Renal pelvis (tissue), 1 donor: ENCODE measurements at regions not wholly inside any gene's neighbourhood (a gene's known extent, or its start where the extent isn't known, plus 50 kb on each side); places are given as distances from the start of the nearest gene placed in this dataset.
"Not testable (repeated sequence)": the region's sequence is repeated elsewhere in the genome, so short reads cannot be mapped to it uniquely, and the experiment has no call there.

Experiments
- DNase-seq: peaks from one replicate; pipeline ENCODE4 v3.0.0-alpha.2; 2013

- no peak for DNase-seq
Measured at GRCh38 chr12:18849080-18849479, 111.2 kb downstream of the CAPZA3 start.

- DNase-seq: no peak
Measured at GRCh38 chr12:18849761-18850160, 111.8 kb downstream of the CAPZA3 start.

- DNase-seq: no peak
Measured at GRCh38 chr12:18850752-18851151, 112.8 kb downstream of the CAPZA3 start.

- no peak for DNase-seq
Measured at GRCh38 chr12:18851271-18851670, 113.4 kb downstream of the CAPZA3 start.

GRCh38 chr12:18853570-18854366 is 115.8 kb downstream of the CAPZA3 start:
- no peak for DNase-seq

- no peak for DNase-seq
Measured at GRCh38 chr12:18857656-18858055, 119.7 kb downstream of the CAPZA3 start.

GRCh38 chr12:18859400-18859799 is 121.5 kb downstream of the CAPZA3 start:
- DNase-seq: no peak

- no peak for DNase-seq
Measured at GRCh38 chr12:18861287-18861858, 123.5 kb downstream of the CAPZA3 start.

- DNase-seq: no peak
Measured at GRCh38 chr12:18863769-18864500, 126.0 kb downstream of the CAPZA3 start.

GRCh38 chr12:18864900-18865561 is 127.1 kb downstream of the CAPZA3 start:
- DNase-seq: no peak

- no peak for DNase-seq
Measured at GRCh38 chr12:18868717-18869116, 130.8 kb downstream of the CAPZA3 start.

- DNase-seq: no peak
Measured at GRCh38 chr12:18872770-18873169, 134.9 kb downstream of the CAPZA3 start.

- no peak for DNase-seq
Measured at GRCh38 chr12:18878676-18879180, 140.8 kb downstream of the CAPZA3 start.

GRCh38 chr12:18882690-18883089 is 144.8 kb downstream of the CAPZA3 start:
- DNase-seq: no peak

- DNase-seq: no peak
Measured at GRCh38 chr12:18886962-18887361, 149.0 kb downstream of the CAPZA3 start.

- DNase-seq: no peak
Measured at GRCh38 chr12:18887368-18887767, 149.4 kb downstream of the CAPZA3 start.

GRCh38 chr12:18888047-18888446 is 150.1 kb downstream of the CAPZA3 start:
- DNase-seq: no peak

- not testable (repeated sequence) for DNase-seq
Measured at GRCh38 chr12:18890621-18891020, 152.7 kb downstream of the CAPZA3 start.

- no peak for DNase-seq
Measured at GRCh38 chr12:18895540-18895939, 157.6 kb downstream of the CAPZA3 start.

- no peak for DNase-seq
Measured at GRCh38 chr12:18895946-18896345, 158.0 kb downstream of the CAPZA3 start.

- DNase-seq: no peak
Measured at GRCh38 chr12:18897823-18898222, 159.9 kb downstream of the CAPZA3 start.

- DNase-seq: no peak
Measured at GRCh38 chr12:18898470-18898869, 160.6 kb downstream of the CAPZA3 start.
